ENCODE measurements at regions not wholly inside any gene's neighbourhood (a gene's known extent, or its start where the extent isn't known, plus 50 kb on each side); places are given as distances from the start of the nearest gene placed in this dataset.

- ChIA-PET CTCF (no interaction called here), POLR2A (ENCODE audit: low non-redundant PET) (no interaction called here)
- no peak for DNase-seq (ENCODE audit: low spot score)
- TF ChIP-seq CTCF (conservative IDR thresholded peaks at IDR 0.05; ENCODE audit: low read depth) = no peak
- H3K27ac ChIP-seq = no peak overlapping the region
Measured at GRCh38 chr1:82733645-82734044, 932.9 kb downstream of the ADGRL2 start.

- ChIA-PET CTCF (no interaction called here), POLR2A (ENCODE audit: low non-redundant PET) (no interaction called here)
- H3K27ac ChIP-seq = no peak overlapping the region
- TF ChIP-seq CTCF (conservative IDR thresholded peaks at IDR 0.05; ENCODE audit: low read depth) = no peak
- no peak for DNase-seq (ENCODE audit: low spot score)
Measured at GRCh38 chr1:82731216-82731615, 930.5 kb downstream of the ADGRL2 start.

GRCh38 chr1:82728206-82728605 is 927.5 kb downstream of the ADGRL2 start:
- POLR2A ChIA-PET (ENCODE audit: low non-redundant PET) = no interaction called here
- no peak overlapping the region for H3K27ac ChIP-seq
- no peak for TF ChIP-seq CTCF (conservative IDR thresholded peaks at IDR 0.05; ENCODE audit: low read depth)
- CTCF ChIA-PET = no interaction called here
- no peak for DNase-seq (ENCODE audit: low spot score)

GRCh38 chr1:82724246-82724645 is 923.5 kb downstream of the ADGRL2 start:
- no peak for TF ChIP-seq CTCF (conservative IDR thresholded peaks at IDR 0.05; ENCODE audit: low read depth)
- ChIA-PET POLR2A (ENCODE audit: low non-redundant PET) (no interaction called here), CTCF (no interaction called here)
- DNase-seq (ENCODE audit: low spot score) = no peak
- no peak overlapping the region for H3K27ac ChIP-seq

GRCh38 chr1:82722608-82723007 is 921.9 kb downstream of the ADGRL2 start:
- ChIA-PET CTCF (no interaction called here), POLR2A (ENCODE audit: low non-redundant PET) (no interaction called here)
- no peak overlapping the region for H3K27ac ChIP-seq
- DNase-seq (ENCODE audit: low spot score) = no peak
- no peak for TF ChIP-seq CTCF (conservative IDR thresholded peaks at IDR 0.05; ENCODE audit: low read depth)

- no peak for TF ChIP-seq CTCF (conservative IDR thresholded peaks at IDR 0.05; ENCODE audit: low read depth)
- ChIA-PET CTCF (no interaction called here), POLR2A (ENCODE audit: low non-redundant PET) (no interaction called here)
- DNase-seq (ENCODE audit: low spot score) = no peak
- no peak overlapping the region for H3K27ac ChIP-seq
Measured at GRCh38 chr1:82721702-82722101, 921.0 kb downstream of the ADGRL2 start.
